ENCODE measurements at regions not wholly inside any gene's neighbourhood (a gene's known extent, or its start where the extent isn't known, plus 50 kb on each side); places are given as distances from the start of the nearest gene placed in this dataset.

DNA sequence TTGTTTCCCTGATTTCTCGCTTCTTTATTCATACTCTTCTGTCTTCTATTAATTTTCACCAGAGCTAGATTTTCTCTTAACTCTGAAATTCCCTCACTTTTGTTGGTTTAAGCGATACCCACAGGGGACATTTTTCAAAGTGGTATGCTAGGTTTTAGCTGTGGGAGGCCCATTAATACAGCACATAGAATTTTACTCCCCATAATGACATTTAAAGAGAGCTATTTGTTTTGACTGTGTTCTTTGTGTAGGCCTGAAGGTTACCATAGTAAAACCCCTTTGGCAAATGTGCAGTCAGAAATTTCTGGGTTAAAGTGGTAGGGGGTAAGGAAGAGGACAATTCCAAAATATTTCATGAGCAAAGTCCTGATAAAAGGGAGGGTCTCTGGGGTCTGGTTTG, 721.1 kb upstream of the CITED2 start:
- TF ChIP-seq POLR2A (IDR thresholded peaks at IDR 0.05): no peak
- TF ChIP-seq, protein P1, sequence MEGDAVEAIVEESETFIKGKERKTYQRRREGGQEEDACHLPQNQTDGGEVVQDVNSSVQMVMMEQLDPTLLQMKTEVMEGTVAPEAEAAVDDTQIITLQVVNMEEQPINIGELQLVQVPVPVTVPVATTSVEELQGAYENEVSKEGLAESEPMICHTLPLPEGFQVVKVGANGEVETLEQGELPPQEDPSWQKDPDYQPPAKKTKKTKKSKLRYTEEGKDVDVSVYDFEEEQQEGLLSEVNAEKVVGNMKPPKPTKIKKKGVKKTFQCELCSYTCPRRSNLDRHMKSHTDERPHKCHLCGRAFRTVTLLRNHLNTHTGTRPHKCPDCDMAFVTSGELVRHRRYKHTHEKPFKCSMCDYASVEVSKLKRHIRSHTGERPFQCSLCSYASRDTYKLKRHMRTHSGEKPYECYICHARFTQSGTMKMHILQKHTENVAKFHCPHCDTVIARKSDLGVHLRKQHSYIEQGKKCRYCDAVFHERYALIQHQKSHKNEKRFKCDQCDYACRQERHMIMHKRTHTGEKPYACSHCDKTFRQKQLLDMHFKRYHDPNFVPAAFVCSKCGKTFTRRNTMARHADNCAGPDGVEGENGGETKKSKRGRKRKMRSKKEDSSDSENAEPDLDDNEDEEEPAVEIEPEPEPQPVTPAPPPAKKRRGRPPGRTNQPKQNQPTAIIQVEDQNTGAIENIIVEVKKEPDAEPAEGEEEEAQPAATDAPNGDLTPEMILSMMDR (IDR thresholded peaks at IDR 0.05): no peak

Measured in Peyer's patch (tissue), 4 donors.